H7 (cell line): ENCODE measurements at regions not wholly inside any gene's neighbourhood (a gene's known extent, or its start where the extent isn't known, plus 50 kb on each side); places are given as distances from the start of the nearest gene placed in this dataset.

Experiments
- DNase-seq: peaks from one replicate; pipeline ENCODE4 v3.0.0; 2012
- H3K27me3 ChIP-seq: 2 replicates; pipeline ENCODE4 v1.6.0; 2011; ENCODE audit warnings: mild to moderate bottlenecking, low read length; ENCODE audit not compliant: control insufficient read depth, insufficient read depth
- H3K36me3 ChIP-seq: replicated peaks from 2 replicates; pipeline ENCODE4 v1.5.1; 2011; ENCODE audit warnings: low read length; ENCODE audit not compliant: control insufficient read depth, insufficient read depth
- H3K4me3 ChIP-seq: 2 replicates; pipeline ENCODE4 v1.5.1; 2011; ENCODE audit warnings: low read depth, mild to moderate bottlenecking, control low read depth, low read length, moderate library complexity; ENCODE audit not compliant: insufficient read depth

GRCh38 chr16:85190572-85190971 lies 78.3 kb upstream of the CIBAR2 start:
- peak; percentile 84 for DNase-seq
- Histone ChIP-seq H3K27me3 (no peaks in the 10 kb centered on the region), H3K4me3 (no peak overlapping the region), H3K36me3 (no peaks in the 10 kb centered on the region)

GRCh38 chr16:85191341-85191965 lies 79.2 kb upstream of the CIBAR2 start:
- Histone ChIP-seq H3K36me3 (no peaks in the 10 kb centered on the region), H3K27me3 (no peaks in the 10 kb centered on the region), H3K4me3 (no peak overlapping the region)
- DNase-seq: no peak

GRCh38 chr16:85192238-85193114 lies 80.2 kb upstream of the CIBAR2 start:
- DNase-seq: no peak
- Histone ChIP-seq H3K36me3 (no peaks in the 10 kb centered on the region), H3K4me3 (no peak overlapping the region), H3K27me3 (no peaks in the 10 kb centered on the region)

- no peak overlapping the region for H3K4me3 ChIP-seq
- no peaks in the 10 kb centered on the region for H3K27me3 ChIP-seq
- DNase-seq: no peak
- H3K36me3 ChIP-seq: no peaks in the 10 kb centered on the region
Observed at GRCh38 chr16:85193115-85193493, 80.8 kb upstream of the CIBAR2 start.

- Histone ChIP-seq H3K36me3 (no peaks in the 10 kb centered on the region), H3K4me3 (no peak overlapping the region), H3K27me3 (no peaks in the 10 kb centered on the region)
- no peak for DNase-seq
Observed at GRCh38 chr16:85193876-85194275, 81.6 kb upstream of the CIBAR2 start.

- H3K4me3 ChIP-seq: no peak overlapping the region
- H3K36me3 ChIP-seq: no peaks in the 10 kb centered on the region
- no peaks in the 10 kb centered on the region for H3K27me3 ChIP-seq
- DNase-seq: no peak
Observed at GRCh38 chr16:85194307-85195270, 82.3 kb upstream of the CIBAR2 start.

GRCh38 chr16:85195271-85195647 lies 83.0 kb upstream of the CIBAR2 start:
- DNase-seq: no peak
- H3K36me3 ChIP-seq: no peaks in the 10 kb centered on the region

GRCh38 chr16:85195900-85196772 lies 83.9 kb upstream of the CIBAR2 start:
- no peaks in the 10 kb centered on the region for H3K36me3 ChIP-seq
- no peak overlapping the region for H3K4me3 ChIP-seq
- H3K27me3 ChIP-seq: no peaks in the 10 kb centered on the region
- no peak for DNase-seq

More at GRCh38 chr16:85195271-85195647, 83.0 kb upstream of the CIBAR2 start:
- Histone ChIP-seq H3K27me3 (no peaks in the 10 kb centered on the region), H3K4me3 (no peak overlapping the region)

- no peak overlapping the region for H3K4me3 ChIP-seq
- no peaks in the 10 kb centered on the region for H3K36me3 ChIP-seq
- DNase-seq: no peak
- H3K27me3 ChIP-seq: no peaks in the 10 kb centered on the region
Observed at GRCh38 chr16:85196976-85197375, 84.7 kb upstream of the CIBAR2 start.

- no peak for DNase-seq
- Histone ChIP-seq H3K4me3 (no peak overlapping the region), H3K27me3 (no peaks in the 10 kb centered on the region), H3K36me3 (no peaks in the 10 kb centered on the region)
Observed at GRCh38 chr16:85197611-85198566, 85.6 kb upstream of the CIBAR2 start.

GRCh38 chr16:85199069-85199725 lies 86.9 kb upstream of the CIBAR2 start:
- no peak for DNase-seq
- Histone ChIP-seq H3K27me3 (no peaks in the 10 kb centered on the region), H3K36me3 (no peaks in the 10 kb centered on the region), H3K4me3 (no peak overlapping the region)

GRCh38 chr16:85199880-85200279 lies 87.6 kb upstream of the CIBAR2 start:
- no peaks in the 10 kb centered on the region for H3K27me3 ChIP-seq
- H3K36me3 ChIP-seq: no peaks in the 10 kb centered on the region
- no peak overlapping the region for H3K4me3 ChIP-seq
- no peak for DNase-seq
